ENCODE measurements at regions not wholly inside any gene's neighbourhood (a gene's known extent, or its start where the extent isn't known, plus 50 kb on each side); places are given as distances from the start of the nearest gene placed in this dataset.

DNA sequence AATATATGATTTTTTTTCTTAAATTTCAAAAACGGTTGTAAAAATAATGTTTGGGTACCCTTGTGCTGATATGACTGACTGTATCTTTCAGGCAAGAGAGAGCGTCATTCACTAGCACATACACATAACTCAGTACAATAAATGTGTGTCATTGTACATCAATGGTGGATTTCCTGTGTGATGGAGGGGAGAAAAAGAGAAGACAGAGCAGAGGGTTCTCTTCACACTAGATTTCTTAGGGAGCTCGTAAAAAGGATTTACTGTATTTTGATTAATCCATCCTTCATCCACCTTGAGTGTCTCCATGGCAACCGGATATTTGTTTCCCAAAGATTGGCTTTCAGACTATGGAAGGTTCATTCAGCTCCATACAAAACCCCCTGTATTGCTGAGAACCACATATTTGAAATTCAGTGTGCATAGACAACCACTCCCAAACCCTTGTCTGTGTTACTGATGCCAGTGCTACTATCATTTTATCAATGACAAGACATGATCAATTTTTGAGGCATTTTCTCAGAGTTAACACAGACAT lies 150.6 kb downstream of the AKR1D1 start:
- Mint-ChIP-seq H3K27ac (no peak overlapping the region), H3K4me1 (ENCODE audit: low read depth) (no peaks in the 10 kb centered on the region), H3K9me3 (no peaks in the 10 kb centered on the region), H3K27me3 (ENCODE audit: low read depth) (no peaks in the 10 kb centered on the region), H3K4me3 (no peak overlapping the region), H3K36me3 (ENCODE audit: insufficient read depth in 2 of 2) (no peaks in the 10 kb centered on the region)
- no peak for DNase-seq
- ATAC-seq (replicated peaks in 1 of 2) = no peak

DNA sequence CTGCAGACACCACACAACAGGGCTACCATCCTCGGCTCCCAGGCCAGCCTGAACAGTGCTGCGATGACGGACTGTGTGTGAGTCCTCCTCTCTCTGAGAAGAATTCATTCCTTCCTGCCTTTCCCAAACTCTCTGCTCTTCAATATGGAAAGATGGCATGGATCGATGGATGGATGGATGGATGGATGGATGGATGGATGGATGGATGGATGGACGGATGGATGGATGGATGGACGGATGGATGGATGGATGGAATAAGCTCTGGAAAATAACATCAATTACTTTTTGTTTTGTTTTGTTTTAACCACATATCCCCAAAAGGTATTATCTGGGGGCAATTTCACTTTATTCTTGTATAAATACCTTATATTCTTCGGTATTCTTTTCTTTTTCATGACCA lies 151.9 kb downstream of the AKR1D1 start:
- Mint-ChIP-seq H3K27ac (no peak overlapping the region), H3K9me3 (peaks cover 0 to 2% of the 10 kb centered on the region in 2 donors), H3K4me3 (no peak overlapping the region), H3K4me1 (ENCODE audit: low read depth) (no peaks in the 10 kb centered on the region), H3K27me3 (ENCODE audit: low read depth) (no peaks in the 10 kb centered on the region), H3K36me3 (ENCODE audit: insufficient read depth in 2 of 2) (peaks cover 0 to 2% of the 10 kb centered on the region in 2 donors)
- ATAC-seq (replicated peaks in 1 of 2) = no peak
- DNase-seq = no peak

GRCh38 chr7:138228769-138229168 lies 152.5 kb downstream of the AKR1D1 start:
- Mint-ChIP-seq H3K27me3 (ENCODE audit: low read depth) (no peaks in the 10 kb centered on the region), H3K4me1 (ENCODE audit: low read depth) (no peaks in the 10 kb centered on the region), H3K27ac (no peak overlapping the region), H3K36me3 (ENCODE audit: insufficient read depth in 2 of 2) (peaks cover 0 to 2% of the 10 kb centered on the region in 2 donors), H3K4me3 (no peak overlapping the region), H3K9me3 (peaks cover 0 to 2% of the 10 kb centered on the region in 2 donors)
- ATAC-seq (replicated peaks in 1 of 2) = no peak
- DNase-seq = no peak

GRCh38 chr7:138233189-138233588 lies 156.9 kb downstream of the AKR1D1 start:
- Mint-ChIP-seq H3K27me3 (ENCODE audit: low read depth) (no peaks in the 10 kb centered on the region), H3K4me3 (no peak overlapping the region), H3K36me3 (ENCODE audit: insufficient read depth in 2 of 2) (peaks cover 0 to 2% of the 10 kb centered on the region in 2 donors), H3K27ac (no peak overlapping the region), H3K4me1 (ENCODE audit: low read depth) (no peaks in the 10 kb centered on the region), H3K9me3 (peaks cover 0 to 2% of the 10 kb centered on the region in 2 donors)
- no peak for DNase-seq
- no peak for ATAC-seq (replicated peaks in 1 of 2)

DNA sequence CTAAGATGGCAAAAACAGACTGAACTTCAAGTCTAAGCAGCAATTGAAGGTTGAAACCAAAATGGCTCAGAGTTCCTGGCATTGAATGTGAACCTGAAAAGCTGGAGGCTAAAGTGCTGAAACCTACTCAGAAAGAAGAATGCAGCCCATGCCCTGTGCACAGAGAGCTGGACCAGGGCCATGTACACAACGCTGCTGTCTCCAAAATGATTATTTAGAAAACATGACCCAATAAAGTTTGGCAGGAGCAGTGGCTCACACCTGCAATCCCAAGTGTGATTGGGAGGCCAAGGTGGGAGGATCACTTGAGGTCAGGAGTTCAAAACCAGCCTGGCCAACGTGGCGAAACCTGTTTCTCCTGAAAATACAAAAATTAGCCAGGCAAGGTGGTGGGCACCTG lies 158.9 kb downstream of the AKR1D1 start:
- Mint-ChIP-seq H3K4me1 (ENCODE audit: low read depth) (no peaks in the 10 kb centered on the region), H3K9me3 (peaks cover 1 to 2% of the 10 kb centered on the region in 2 donors), H3K27me3 (ENCODE audit: low read depth) (no peaks in the 10 kb centered on the region), H3K4me3 (no peak overlapping the region), H3K27ac (no peak overlapping the region), H3K36me3 (ENCODE audit: insufficient read depth in 2 of 2) (peaks cover 0 to 2% of the 10 kb centered on the region in 2 donors)
- ATAC-seq (replicated peaks in 1 of 2) (no peak), DNase-seq (no peak)

DNA sequence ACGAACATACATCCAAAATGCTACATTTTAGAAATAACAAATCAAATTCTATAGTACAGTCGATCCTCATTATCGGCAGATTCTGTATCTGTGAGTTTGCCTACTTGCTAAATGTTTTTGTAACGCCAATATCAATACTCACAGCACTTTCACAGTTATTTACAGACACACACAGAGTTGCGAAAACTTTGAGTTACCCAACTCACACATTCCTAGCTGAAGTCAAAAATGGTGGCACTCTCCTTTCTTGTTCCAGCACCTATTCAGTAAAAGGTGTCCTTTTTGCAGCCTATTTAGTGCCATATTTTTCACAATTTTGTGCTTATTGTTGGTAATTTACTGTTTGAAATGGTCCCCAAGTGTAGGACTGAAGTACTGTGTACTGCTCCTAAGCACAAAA lies 161.7 kb downstream of the AKR1D1 start:
- DNase-seq = no peak
- H3K9me3 Mint-ChIP-seq = peaks cover 0 to 1% of the 10 kb centered on the region in 2 donors
- H3K36me3 Mint-ChIP-seq (ENCODE audit: insufficient read depth in 2 of 2) = no peaks in the 10 kb centered on the region
- no peak overlapping the region for H3K27ac Mint-ChIP-seq
- no peak overlapping the region for H3K4me3 Mint-ChIP-seq
- no peak for ATAC-seq (replicated peaks in 1 of 2)
- H3K4me1 Mint-ChIP-seq (ENCODE audit: low read depth) = no peaks in the 10 kb centered on the region
- H3K27me3 Mint-ChIP-seq (ENCODE audit: low read depth) = no peaks in the 10 kb centered on the region

DNA sequence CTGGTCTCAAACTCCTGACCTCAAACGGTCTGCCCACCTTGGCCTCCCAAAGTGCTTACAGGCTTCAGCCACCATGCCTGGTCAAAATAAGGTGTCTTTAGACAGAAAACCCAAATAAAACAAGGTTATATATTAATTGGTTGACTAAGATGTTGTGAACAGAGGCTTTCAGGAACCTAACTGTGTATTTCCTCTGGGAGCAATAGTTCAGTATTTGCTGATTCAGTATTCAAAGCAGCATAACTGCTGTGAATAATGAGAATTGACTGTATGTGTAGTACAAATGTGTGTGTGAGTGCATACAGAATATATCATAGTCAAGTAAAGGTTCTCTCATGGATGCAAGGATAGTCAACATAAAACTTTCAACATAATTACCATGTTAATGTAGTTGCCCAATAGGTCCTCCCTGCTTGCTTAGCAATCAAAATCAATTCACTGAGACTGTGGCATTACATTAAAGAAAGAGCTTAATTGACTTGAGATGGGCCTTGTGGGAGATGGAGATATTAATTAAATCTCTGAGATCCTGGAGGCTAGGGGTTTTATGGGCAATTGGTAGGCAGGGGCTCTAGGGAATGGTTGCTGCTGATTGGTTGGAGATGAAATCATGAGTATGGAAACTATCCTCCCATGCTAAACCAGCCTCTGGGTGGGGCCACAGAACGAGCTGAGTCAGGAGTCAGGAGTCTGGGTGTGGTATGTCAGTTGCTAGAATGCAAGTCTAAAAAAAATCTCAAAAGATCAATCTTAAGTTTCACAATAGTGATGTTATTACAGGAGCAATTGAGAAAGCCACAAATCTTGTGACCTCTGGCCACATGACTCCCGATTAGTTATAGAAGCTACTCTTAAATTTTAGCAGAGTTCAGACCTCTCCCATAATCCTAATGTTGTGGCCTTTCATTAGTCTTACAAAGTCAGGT lies 162.7 kb downstream of the AKR1D1 start:
- no peak for DNase-seq
- ATAC-seq (replicated peaks in 1 of 2) = no peak
- Mint-ChIP-seq H3K4me1 (ENCODE audit: low read depth) (no peaks in the 10 kb centered on the region), H3K27ac (no peak overlapping the region), H3K27me3 (ENCODE audit: low read depth) (no peaks in the 10 kb centered on the region), H3K9me3 (peaks cover 0 to 1% of the 10 kb centered on the region in 2 donors), H3K36me3 (ENCODE audit: insufficient read depth in 2 of 2) (no peaks in the 10 kb centered on the region), H3K4me3 (no peak overlapping the region)

DNA sequence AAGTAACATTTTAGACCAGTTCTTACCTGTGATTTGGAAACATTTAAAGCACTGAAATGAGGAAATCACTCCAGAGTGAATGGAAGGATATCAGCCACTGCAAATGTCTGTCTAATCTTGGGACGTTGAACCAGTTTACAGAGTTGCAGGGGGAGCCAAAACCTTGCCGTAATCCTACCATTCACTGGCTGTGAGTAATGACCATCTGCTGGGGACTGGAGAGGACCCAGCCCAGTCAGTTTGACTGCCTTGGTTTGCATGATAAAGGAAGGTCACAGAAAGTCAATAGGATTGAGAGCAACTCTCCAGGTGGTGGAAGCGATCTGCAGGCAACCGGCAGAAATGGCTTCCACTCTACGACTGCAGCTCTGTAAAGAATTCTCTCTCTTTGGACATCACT lies 167.2 kb downstream of the AKR1D1 start:
- DNase-seq (no peak), ATAC-seq (replicated peaks in 1 of 2) (no peak)
- H3K27me3 Mint-ChIP-seq (ENCODE audit: low read depth) = no peaks in the 10 kb centered on the region
- H3K4me1 Mint-ChIP-seq (ENCODE audit: low read depth) = no peaks in the 10 kb centered on the region
- H3K36me3 Mint-ChIP-seq (ENCODE audit: insufficient read depth in 2 of 2) = peaks cover 3% of the 10 kb centered on the region in 2 donors
- peaks cover 6 to 10% of the 10 kb centered on the region in 2 donors for H3K9me3 Mint-ChIP-seq
- no peak overlapping the region for H3K27ac Mint-ChIP-seq
- H3K4me3 Mint-ChIP-seq = no peak overlapping the region

GRCh38 chr7:138243836-138244235 lies 167.6 kb downstream of the AKR1D1 start:
- peaks cover 3% of the 10 kb centered on the region in 2 donors for H3K36me3 Mint-ChIP-seq (ENCODE audit: insufficient read depth in 2 of 2)
- H3K27ac Mint-ChIP-seq = no peak overlapping the region
- no peak overlapping the region for H3K4me3 Mint-ChIP-seq
- peaks cover 6 to 10% of the 10 kb centered on the region in 2 donors for H3K9me3 Mint-ChIP-seq
- H3K4me1 Mint-ChIP-seq (ENCODE audit: low read depth) = no peaks in the 10 kb centered on the region
- no peak for DNase-seq
- no peaks in the 10 kb centered on the region for H3K27me3 Mint-ChIP-seq (ENCODE audit: low read depth)
- no peak for ATAC-seq (replicated peaks in 1 of 2)

- peaks cover 3% of the 10 kb centered on the region in 2 donors for H3K36me3 Mint-ChIP-seq (ENCODE audit: insufficient read depth in 2 of 2)
- no peaks in the 10 kb centered on the region for H3K4me1 Mint-ChIP-seq (ENCODE audit: low read depth)
- no peaks in the 10 kb centered on the region for H3K27me3 Mint-ChIP-seq (ENCODE audit: low read depth)
- DNase-seq = no peak
- ATAC-seq (replicated peaks in 1 of 2) = no peak
- H3K4me3 Mint-ChIP-seq = no peak overlapping the region
- H3K9me3 Mint-ChIP-seq = peaks cover 6 to 9% of the 10 kb centered on the region in 2 donors
- H3K27ac Mint-ChIP-seq = no peak overlapping the region
Measured at GRCh38 chr7:138244606-138245005, 168.3 kb downstream of the AKR1D1 start.

DNA sequence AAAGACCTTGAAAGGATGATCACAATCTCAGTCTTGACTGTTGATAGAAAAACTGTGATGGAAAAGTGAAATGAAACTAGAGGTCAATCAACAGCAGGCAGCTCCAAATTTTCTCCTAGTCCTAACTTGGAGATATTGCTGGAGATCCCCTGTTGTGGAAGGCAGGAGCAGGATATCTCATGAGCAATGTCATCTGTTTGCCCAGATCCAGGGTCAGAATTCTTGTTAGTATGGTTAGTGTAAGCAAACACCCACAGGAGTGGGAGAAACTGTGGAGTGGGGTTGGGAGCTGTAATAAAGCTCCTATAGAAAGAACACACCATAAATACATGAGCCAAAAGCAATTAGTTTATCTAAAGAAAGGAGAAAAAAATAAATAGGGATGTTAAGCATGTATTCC lies 169.0 kb downstream of the AKR1D1 start:
- H3K36me3 Mint-ChIP-seq (ENCODE audit: insufficient read depth in 2 of 2) = peaks cover 3% of the 10 kb centered on the region in 2 donors
- no peaks in the 10 kb centered on the region for H3K4me1 Mint-ChIP-seq (ENCODE audit: low read depth)
- no peak for DNase-seq
- no peak overlapping the region for H3K4me3 Mint-ChIP-seq
- H3K27me3 Mint-ChIP-seq (ENCODE audit: low read depth) = no peaks in the 10 kb centered on the region
- ATAC-seq (replicated peaks in 1 of 2) = no peak
- H3K27ac Mint-ChIP-seq = no peak overlapping the region
- peaks cover 6 to 9% of the 10 kb centered on the region in 2 donors for H3K9me3 Mint-ChIP-seq

- Mint-ChIP-seq H3K4me3 (no peak overlapping the region), H3K27me3 (ENCODE audit: low read depth) (no peaks in the 10 kb centered on the region), H3K9me3 (peaks cover 6 to 9% of the 10 kb centered on the region in 2 donors), H3K4me1 (ENCODE audit: low read depth) (no peaks in the 10 kb centered on the region), H3K27ac (no peak overlapping the region), H3K36me3 (ENCODE audit: insufficient read depth in 2 of 2) (peaks cover 3% of the 10 kb centered on the region in 2 donors)
- DNase-seq (no peak), ATAC-seq (replicated peaks in 1 of 2) (no peak)
Measured at GRCh38 chr7:138245682-138246081, 169.4 kb downstream of the AKR1D1 start.

DNA sequence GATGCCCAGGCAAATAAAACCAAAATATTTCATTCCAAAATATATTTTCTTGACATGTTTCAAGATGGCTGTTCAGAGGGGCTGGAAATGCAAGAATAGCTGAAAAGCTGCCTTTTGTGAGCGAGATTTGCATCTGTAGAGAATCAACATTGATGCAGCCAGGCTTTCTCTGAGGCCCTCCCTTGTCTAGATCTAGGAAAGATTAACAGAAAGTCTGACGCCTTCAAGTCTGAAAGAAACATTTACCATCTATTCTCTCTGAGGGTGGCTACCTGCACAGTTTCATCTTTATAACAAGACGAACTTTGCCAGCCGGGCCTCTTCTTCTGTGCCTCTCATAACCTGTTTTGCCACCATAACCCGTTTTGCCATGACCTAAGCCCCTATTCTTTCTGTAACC lies 170.2 kb downstream of the AKR1D1 start:
- Mint-ChIP-seq H3K27ac (no peak overlapping the region), H3K9me3 (peaks cover 6 to 9% of the 10 kb centered on the region in 2 donors), H3K4me3 (no peak overlapping the region), H3K4me1 (ENCODE audit: low read depth) (no peaks in the 10 kb centered on the region), H3K36me3 (ENCODE audit: insufficient read depth in 2 of 2) (peaks cover 3% of the 10 kb centered on the region in 2 donors), H3K27me3 (ENCODE audit: low read depth) (no peaks in the 10 kb centered on the region)
- DNase-seq = no peak
- no peak for ATAC-seq (replicated peaks in 1 of 2)
